ENCODE measurements at regions not wholly inside any gene's neighbourhood (a gene's known extent, or its start where the extent isn't known, plus 50 kb on each side); places are given as distances from the start of the nearest gene placed in this dataset.
A peak's percentile ranks its signal among the peaks of the same experiment; 100 is the strongest.

DNA sequence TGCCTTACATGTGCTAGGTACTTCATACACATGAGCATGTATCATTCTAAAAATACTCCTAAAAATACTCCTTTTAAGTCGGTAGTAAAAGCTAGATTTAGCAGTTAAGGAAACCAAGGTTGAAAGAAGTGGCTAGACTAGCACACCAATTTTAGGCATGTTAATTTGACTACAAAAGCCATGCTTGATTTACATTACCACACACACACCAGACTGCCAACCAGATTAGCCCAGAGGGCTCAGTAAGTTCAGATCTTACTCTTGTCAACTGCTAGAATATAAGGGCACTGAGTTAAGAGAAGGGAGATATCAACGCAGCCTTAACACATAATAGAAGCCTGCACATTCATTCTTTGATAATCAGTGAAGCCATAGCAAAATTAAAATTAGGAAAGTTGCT lies 117.9 kb downstream of the MID1IP1 start:
- TF ChIP-seq, protein P1, sequence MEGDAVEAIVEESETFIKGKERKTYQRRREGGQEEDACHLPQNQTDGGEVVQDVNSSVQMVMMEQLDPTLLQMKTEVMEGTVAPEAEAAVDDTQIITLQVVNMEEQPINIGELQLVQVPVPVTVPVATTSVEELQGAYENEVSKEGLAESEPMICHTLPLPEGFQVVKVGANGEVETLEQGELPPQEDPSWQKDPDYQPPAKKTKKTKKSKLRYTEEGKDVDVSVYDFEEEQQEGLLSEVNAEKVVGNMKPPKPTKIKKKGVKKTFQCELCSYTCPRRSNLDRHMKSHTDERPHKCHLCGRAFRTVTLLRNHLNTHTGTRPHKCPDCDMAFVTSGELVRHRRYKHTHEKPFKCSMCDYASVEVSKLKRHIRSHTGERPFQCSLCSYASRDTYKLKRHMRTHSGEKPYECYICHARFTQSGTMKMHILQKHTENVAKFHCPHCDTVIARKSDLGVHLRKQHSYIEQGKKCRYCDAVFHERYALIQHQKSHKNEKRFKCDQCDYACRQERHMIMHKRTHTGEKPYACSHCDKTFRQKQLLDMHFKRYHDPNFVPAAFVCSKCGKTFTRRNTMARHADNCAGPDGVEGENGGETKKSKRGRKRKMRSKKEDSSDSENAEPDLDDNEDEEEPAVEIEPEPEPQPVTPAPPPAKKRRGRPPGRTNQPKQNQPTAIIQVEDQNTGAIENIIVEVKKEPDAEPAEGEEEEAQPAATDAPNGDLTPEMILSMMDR (IDR thresholded peaks at IDR 0.05) = no peak
- WGBS, 2 donors = 71 to 83% methylated on average over 2 of the region's 2 CpGs

DNA sequence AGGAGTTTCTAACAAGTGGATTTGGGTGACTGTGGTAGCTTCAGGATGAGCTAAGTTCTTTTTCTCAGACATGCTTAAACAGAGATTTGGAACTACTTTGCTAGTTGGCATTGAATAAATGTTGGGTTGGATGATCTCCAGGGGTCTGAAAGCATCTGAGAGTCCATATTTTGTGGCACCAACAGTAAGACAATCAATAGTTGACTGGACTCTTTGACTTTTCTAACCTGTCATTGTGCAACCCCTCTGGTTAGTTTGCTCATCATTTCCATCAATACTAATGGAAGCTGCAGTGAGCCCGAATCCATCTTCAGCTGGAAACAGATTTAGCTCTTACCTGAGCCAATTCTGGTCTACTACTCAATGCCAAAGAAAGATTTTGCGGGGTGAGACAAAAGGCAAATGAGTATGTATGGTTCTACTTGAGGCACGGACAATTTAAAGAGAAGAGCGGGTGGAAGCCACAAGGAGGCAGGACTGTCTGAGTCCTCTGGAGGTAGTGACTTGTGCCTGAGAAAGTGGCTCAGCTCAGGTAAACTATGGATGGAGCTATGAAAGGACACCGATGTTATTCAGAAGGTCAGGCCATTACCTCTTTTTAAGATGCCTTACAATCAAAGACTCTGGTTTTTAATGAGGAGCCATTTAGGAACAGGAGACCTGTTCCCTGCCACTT lies 118.7 kb downstream of the MID1IP1 start:
- TF ChIP-seq, protein P1 (IDR thresholded peaks at IDR 0.05) = no peak
- Histone ChIP-seq H3K9me3 (no peaks in the 10 kb centered on the region), H3K27me3 (no peaks in the 10 kb centered on the region), H3K36me3 (no peaks in the 10 kb centered on the region), H3K4me1 (no peaks in the 10 kb centered on the region), H3K4me3 (no peak overlapping the region), H3K27ac (no peak overlapping the region)
- WGBS, 2 donors = 77 to 97% methylated on average over 5 of the region's 5 CpGs
- ATAC-seq = no peak
- DNase-seq = no peak
- intact Hi-C loops (cut with DNase I) = no loop called here
- no peak for FAIRE-seq

More for the DNA sequence above, 117.9 kb downstream of the MID1IP1 start:
- Histone ChIP-seq H3K4me3 (no peak overlapping the region), H3K27me3 (no peaks in the 10 kb centered on the region), H3K36me3 (no peaks in the 10 kb centered on the region), H3K9me3 (no peaks in the 10 kb centered on the region), H3K4me1 (no peaks in the 10 kb centered on the region), H3K27ac (no peak overlapping the region)
- FAIRE-seq (no peak), DNase-seq (no peak), ATAC-seq (no peak)
- intact Hi-C loops (cut with DNase I) = no loop called here

DNA sequence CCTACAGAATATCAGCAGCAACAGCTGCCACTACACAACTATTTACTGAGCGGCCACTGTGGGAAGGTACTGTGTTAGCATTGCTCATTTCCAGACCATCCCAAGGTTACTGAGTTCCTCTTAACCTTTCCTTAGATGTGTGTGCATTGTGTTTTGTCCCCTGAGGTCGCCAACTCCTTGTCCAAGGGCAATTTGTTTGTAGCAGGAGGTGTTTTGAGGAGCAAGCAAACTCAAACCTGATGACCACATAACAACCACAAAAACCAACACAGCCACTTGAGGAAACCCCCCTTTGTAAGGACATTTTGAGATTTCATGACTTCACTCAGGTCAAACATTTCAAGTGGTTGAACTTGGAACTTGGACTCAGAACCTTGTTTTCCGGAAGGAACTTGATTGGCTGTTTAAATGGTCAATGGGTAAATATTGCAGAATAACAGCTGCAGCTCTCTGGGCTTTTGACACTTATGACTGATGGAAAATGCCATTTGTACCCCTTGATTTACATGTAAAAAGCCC lies 122.3 kb downstream of the MID1IP1 start:
- no peak for FAIRE-seq
- H3K27me3 ChIP-seq = no peaks in the 10 kb centered on the region
- peak in 1 of 6 donors; percentile 19 for DNase-seq
- 41 to 47% methylated on average over 3 of the region's 3 CpGs for WGBS, 2 donors
- no peaks in the 10 kb centered on the region for H3K9me3 ChIP-seq
- TF ChIP-seq, protein P1 (IDR thresholded peaks at IDR 0.05) = no peak
- intact Hi-C loops (cut with DNase I) = no loop called here
- peak overlapping the region in 1 of 4 donors; percentile 8 for H3K27ac ChIP-seq
- H3K36me3 ChIP-seq = no peaks in the 10 kb centered on the region
- no peaks in the 10 kb centered on the region for H3K4me1 ChIP-seq
- H3K4me3 ChIP-seq = no peak overlapping the region
- ATAC-seq = peak; percentile 50 to 83 (median 68)

DNA sequence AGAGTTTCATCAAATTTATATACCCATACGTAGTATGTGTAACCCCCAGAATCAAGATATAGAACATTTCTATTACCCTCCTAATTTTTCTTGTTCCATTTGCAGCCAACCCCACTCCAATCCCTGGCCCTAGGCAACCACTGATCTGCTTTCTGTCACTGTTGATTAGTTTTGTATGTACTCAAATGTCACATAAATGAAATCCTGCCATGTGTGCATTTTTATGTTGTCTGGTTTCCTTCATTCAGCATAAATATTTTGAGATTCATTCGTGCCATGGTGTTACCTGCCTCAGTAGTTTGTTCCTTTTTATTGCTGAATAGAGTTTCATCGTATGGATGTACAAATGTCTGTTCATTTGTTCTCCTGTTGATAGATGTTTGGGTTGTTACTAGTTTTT lies 126.3 kb downstream of the MID1IP1 start:
- no peak overlapping the region for H3K27ac ChIP-seq
- no peak for DNase-seq
- no peaks in the 10 kb centered on the region for H3K27me3 ChIP-seq
- no peak overlapping the region for H3K4me3 ChIP-seq
- H3K9me3 ChIP-seq = no peaks in the 10 kb centered on the region
- peaks cover 0 to 3% (median 0%) of the 10 kb centered on the region in 3 donors for H3K4me1 ChIP-seq
- FAIRE-seq = peak; percentile 37
- TF ChIP-seq, protein P1 (IDR thresholded peaks at IDR 0.05) = no peak
- intact Hi-C loops (cut with DNase I) = no loop called here
- H3K36me3 ChIP-seq = no peaks in the 10 kb centered on the region
- WGBS, 2 donors = 74 to 92% methylated on average over 3 of the region's 3 CpGs
- no peak for ATAC-seq

DNA sequence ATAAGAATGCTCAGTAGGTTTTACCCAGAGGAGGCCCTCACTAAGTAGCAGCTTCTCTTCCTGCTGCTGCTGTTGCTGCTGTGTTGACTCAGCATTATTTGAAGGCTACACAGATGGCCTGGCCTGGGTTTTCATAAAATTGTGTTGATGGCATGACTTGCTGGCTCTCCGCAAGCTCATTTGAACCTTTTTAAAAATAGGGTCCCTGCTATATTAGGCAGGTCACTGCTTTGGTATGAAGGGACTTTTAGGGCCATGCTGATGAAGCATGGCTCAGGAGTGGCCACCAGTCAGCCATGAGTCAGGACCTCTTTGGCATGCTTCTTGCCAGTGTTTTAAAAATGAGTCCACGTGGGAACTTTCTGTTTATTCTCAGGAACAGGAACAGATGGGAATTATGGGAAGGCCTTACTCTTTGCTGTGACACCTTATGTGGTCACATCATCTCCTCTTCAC lies 128.7 kb downstream of the MID1IP1 start:
- H3K4me3 ChIP-seq = no peak overlapping the region
- no peaks in the 10 kb centered on the region for H3K9me3 ChIP-seq
- peak; percentile 78 to 84 (median 82) for ATAC-seq
- no peak overlapping the region for H3K27ac ChIP-seq
- no peaks in the 10 kb centered on the region for H3K27me3 ChIP-seq
- no peak for FAIRE-seq
- H3K4me1 ChIP-seq = peaks cover 0 to 3% (median 0%) of the 10 kb centered on the region in 3 donors
- TF ChIP-seq, protein P1 (IDR thresholded peaks at IDR 0.05) = no peak
- 53 to 54% methylated on average over 2 of the region's 2 CpGs for WGBS, 2 donors
- intact Hi-C loops (cut with DNase I) = no loop called here
- no peaks in the 10 kb centered on the region for H3K36me3 ChIP-seq
- DNase-seq = peak in 2 of 6 donors; percentile 10 to 40
